HAP-1 (cell line): ENCODE measurements at regions not wholly inside any gene's neighbourhood (a gene's known extent, or its start where the extent isn't known, plus 50 kb on each side); places are given as distances from the start of the nearest gene placed in this dataset.

Experiments
- DNase-seq, 2 experiments: peaks; one replicate each; pipeline ENCODE4 v3.0.0-alpha.2; 2016 to 2020; ENCODE audit warnings: low spot score in 2 of 2
- H3K27me3 ChIP-seq: fragments of 250-450 bp; sonication (Bioruptor Pico); 2 replicates; pipeline ENCODE4 v1.5.1; 2020; ENCODE audit warnings: low read depth, mild to moderate bottlenecking, moderate library complexity
- H3K36me3 ChIP-seq: fragments of 250-450 bp; sonication (Bioruptor Pico); replicated peaks from 2 replicates; pipeline ENCODE4 v1.5.1; 2020; ENCODE audit warnings: mild to moderate bottlenecking
- H3K4me1 ChIP-seq: fragments of 250-450 bp; sonication (Bioruptor Pico); 2 replicates; pipeline ENCODE4 v1.5.1; 2020; ENCODE audit warnings: mild to moderate bottlenecking
- H3K4me3 ChIP-seq: fragments of 250-450 bp; sonication (Bioruptor Pico); 2 replicates; pipeline ENCODE4 v1.5.1; 2020; ENCODE audit warnings: mild to moderate bottlenecking, moderate library complexity
- H3K9me3 ChIP-seq: fragments of 250-450 bp; sonication (Bioruptor Pico); 2 replicates; pipeline ENCODE4 v1.5.1; 2020; ENCODE audit warnings: mild to moderate bottlenecking, moderate library complexity
- in situ Hi-C: fragments of 300-500 bp; cut with MboI; formaldehyde crosslinking; loops from 3 replicates; pipeline ENCODE4 v1.14.3; 2020; ENCODE audit warnings: low sequenced_read_pairs, inconsistent platforms, mixed read lengths

- Histone ChIP-seq H3K9me3 (no peaks in the 10 kb centered on the region), H3K4me1 (no peaks in the 10 kb centered on the region), H3K36me3 (no peaks in the 10 kb centered on the region), H3K27me3 (no peaks in the 10 kb centered on the region), H3K4me3 (no peak overlapping the region)
- in situ Hi-C loops: no loop called here
- DNase-seq: no peak
Measured at GRCh38 chrX:10288373-10288975, 131.7 kb downstream of the CLCN4 start.

DNA sequence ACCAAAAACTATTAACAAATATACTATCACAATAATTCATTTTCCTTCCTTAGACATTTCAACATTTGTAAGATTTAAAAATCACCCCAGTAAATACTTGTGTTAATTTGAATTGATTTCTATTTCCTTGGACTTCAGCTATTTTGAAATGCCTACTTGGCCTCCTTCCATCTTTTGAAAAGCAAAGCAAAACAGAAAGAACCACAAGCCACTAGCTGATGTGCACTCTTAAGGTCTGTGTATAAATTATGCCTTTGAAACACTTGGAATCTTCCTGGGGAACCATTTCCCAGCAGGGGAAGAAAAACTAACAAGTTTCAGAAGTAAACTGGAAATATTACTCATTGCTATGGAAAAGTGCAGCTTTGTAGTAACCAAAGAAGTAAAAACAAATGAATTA, 139.8 kb downstream of the CLCN4 start:
- Histone ChIP-seq H3K9me3 (0 out of 2 replicates have a peak, but pooled peaks cover 2% of the 10 kb centered on the region), H3K4me3 (no peak overlapping the region), H3K4me1 (no peaks in the 10 kb centered on the region), H3K27me3 (peaks cover 3% of the 10 kb centered on the region; the same call in 1 of the 2 replicates), H3K36me3 (no peaks in the 10 kb centered on the region)
- in situ Hi-C loops: no loop called here
- DNase-seq: no peak

DNA sequence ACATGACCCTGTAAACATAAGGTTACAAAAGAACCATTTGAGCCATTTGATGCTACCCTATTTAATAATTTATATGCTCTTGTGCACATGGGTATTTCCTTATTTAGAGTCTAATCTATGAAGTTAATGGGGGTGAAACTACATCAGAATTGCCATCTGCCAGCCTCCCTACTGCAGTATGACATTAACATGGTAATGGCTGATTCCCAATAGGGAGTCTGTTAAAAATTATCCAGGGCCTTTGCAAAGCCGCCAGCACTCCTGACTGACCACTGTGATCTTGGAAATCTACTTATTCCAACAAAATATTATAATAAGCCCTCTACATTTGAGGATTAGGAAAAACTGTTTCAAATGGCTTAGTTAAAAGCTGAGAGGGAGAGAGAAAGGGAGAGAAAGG, 153.7 kb downstream of the CLCN4 start:
- Histone ChIP-seq H3K36me3 (no peaks in the 10 kb centered on the region), H3K9me3 (no peaks in the 10 kb centered on the region), H3K4me3 (no peak overlapping the region), H3K27me3 (0 out of 2 replicates have a peak, but pooled peaks cover 7% of the 10 kb centered on the region), H3K4me1 (no peaks in the 10 kb centered on the region)
- in situ Hi-C loops: no loop called here
- no peak for DNase-seq

DNA sequence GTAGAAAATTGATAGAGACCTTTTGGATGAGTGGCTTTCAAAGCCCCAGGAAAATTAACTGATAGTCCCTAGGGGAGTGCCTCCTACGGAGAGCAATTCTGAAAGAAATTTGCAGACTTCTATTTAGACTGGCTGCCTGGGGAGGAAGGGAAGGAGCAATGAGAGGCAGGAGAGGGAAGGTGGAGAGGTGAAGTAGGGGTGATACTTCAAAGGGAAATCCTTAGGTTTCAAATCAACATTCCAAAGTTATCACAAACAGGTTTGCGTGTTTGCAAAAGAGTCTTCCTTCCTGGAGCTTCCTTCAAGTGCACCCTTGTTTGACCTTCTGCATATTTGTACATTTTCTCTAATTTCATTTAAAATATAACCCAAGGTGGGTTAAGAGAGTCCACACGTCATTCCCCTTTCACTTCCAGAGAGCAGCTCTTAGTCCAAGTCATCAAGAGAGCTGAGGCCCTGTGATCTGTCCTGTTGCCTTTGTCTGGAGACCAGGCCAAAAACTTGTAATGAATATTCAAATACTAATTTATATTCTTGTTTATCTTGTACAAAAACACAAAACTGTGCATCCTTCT, 157.8 kb downstream of the CLCN4 start:
- no peaks in the 10 kb centered on the region for H3K4me1 ChIP-seq
- H3K4me3 ChIP-seq: no peak overlapping the region
- H3K27me3 ChIP-seq: 0 out of 2 replicates have a peak, but pooled peaks cover 5% of the 10 kb centered on the region
- DNase-seq: no peak
- H3K9me3 ChIP-seq: no peaks in the 10 kb centered on the region
- H3K36me3 ChIP-seq: no peaks in the 10 kb centered on the region
- in situ Hi-C loops: no loop called here

DNA sequence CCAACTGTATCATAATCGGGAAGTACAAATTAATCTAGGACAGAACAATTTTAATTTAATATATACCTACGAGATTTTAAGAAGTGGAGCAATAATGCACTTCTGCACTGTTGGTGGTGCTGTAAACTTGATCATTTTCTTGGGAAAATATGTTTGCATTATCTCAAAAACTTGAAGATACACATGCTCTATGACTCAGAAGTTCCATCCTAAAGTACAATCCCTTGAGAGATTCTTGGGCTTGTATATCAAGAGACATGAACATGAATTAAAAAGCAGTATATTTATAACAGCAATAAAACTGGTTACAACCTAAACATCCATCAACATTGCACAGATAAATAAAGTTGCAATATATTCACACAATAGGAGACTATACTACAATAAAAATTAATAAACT, 168.8 kb downstream of the CLCN4 start:
- in situ Hi-C loops: no loop called here
- Histone ChIP-seq H3K27me3 (no peaks in the 10 kb centered on the region), H3K9me3 (no peaks in the 10 kb centered on the region), H3K36me3 (no peaks in the 10 kb centered on the region), H3K4me3 (no peak overlapping the region), H3K4me1 (no peaks in the 10 kb centered on the region)
- DNase-seq: no peak

DNA sequence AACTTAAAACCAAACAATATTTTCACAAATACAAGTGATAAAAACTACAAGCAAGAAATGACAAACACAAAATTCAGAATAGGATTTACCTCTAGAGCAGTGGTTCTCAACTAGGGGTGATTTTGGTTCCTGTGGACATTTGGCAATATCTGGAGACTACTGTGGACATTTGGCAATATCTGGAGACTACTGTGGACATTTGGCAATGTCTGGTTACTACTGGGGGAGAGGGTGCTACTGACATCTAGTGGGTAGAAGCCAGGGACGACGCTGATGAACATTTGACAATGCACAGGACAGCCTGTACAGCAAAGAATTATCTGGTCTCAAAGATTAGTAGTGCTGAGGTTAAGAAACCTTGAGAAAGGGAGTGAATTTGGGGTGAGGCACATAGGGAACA, 169.8 kb downstream of the CLCN4 start:
- Histone ChIP-seq H3K27me3 (no peaks in the 10 kb centered on the region), H3K36me3 (no peaks in the 10 kb centered on the region), H3K9me3 (no peaks in the 10 kb centered on the region), H3K4me1 (no peaks in the 10 kb centered on the region), H3K4me3 (no peak overlapping the region)
- in situ Hi-C loops: no loop called here
- peak in 1 of 2 experiments; percentile 26 for DNase-seq

DNA sequence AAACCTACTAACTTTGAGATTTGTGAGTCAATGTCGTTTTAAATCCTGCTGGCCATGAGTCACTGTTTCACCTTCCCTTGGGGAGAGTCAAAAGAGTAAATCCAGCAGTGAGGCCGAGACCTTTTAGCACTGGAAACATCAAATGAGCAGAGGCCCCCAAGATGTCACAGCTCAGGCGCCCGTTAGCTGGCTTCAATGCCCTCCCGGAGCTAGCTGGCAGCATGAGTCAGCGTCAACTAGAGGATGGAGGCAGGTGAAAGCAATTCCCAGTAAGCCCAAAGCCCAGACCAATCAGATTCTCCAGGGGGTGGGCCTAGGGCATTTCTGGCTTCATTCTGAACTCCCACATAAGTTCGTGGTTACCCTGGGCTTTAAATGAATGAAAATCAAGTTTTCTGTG, 170.9 kb downstream of the CLCN4 start:
- H3K4me1 ChIP-seq: no peaks in the 10 kb centered on the region
- in situ Hi-C loops: no loop called here
- no peaks in the 10 kb centered on the region for H3K36me3 ChIP-seq
- DNase-seq: no peak
- H3K4me3 ChIP-seq: no peak overlapping the region
- H3K27me3 ChIP-seq: no peaks in the 10 kb centered on the region
- no peaks in the 10 kb centered on the region for H3K9me3 ChIP-seq

DNA sequence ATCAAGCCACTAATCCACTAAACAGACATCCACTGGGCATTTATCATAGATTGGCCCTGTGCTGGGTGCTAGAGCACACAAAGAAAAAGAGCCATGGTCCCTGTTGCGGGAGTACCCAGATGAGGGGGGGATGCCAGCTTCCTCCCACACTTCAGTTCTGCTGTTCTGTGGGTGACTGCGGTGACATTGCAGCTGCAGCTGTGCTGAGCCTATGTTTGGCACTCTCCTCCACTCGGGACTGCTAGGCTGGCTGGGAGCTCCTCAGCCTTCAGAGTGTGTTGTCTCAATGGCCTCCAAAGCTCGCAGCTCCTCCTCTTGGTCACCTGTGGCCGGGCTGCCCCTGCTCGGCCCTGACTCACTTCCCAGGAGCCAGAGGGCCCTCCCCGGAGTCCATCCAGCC, 173.2 kb downstream of the CLCN4 start:
- Histone ChIP-seq H3K27me3 (no peaks in the 10 kb centered on the region), H3K4me1 (peaks cover 6% of the 10 kb centered on the region; the same call in 1 of the 2 replicates), H3K4me3 (no peak overlapping the region), H3K36me3 (no peaks in the 10 kb centered on the region), H3K9me3 (no peaks in the 10 kb centered on the region)
- no peak for DNase-seq
- in situ Hi-C loops: no loop called here

DNA sequence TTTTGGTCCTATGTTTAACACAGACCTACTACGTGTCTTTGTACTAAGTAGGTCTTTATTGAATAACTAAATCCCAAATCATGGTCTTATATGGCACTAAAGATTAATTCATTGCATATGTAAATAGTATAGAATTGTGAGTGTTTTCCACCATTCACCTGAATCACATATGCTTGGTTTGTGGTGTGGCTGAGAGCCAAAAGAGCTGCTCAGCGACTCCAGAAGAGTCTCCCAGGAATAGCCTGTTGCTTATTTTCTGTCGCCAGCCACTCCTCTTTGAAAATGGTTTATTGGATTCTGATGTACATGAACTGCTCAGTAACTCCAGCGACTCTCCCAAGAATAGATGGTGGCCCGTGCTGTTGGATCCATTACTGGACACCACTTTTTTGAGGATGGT, 184.5 kb downstream of the CLCN4 start:
- Histone ChIP-seq H3K4me3 (no peak overlapping the region), H3K4me1 (peaks cover 15% of the 10 kb centered on the region), H3K9me3 (peaks cover 3% of the 10 kb centered on the region; the same call in 1 of the 2 replicates), H3K36me3 (no peaks in the 10 kb centered on the region), H3K27me3 (no peaks in the 10 kb centered on the region)
- no peak for DNase-seq
- in situ Hi-C loops: no loop called here

- no peaks in the 10 kb centered on the region for H3K36me3 ChIP-seq
- H3K9me3 ChIP-seq: peaks cover 3% of the 10 kb centered on the region; the same call in 1 of the 2 replicates
- H3K4me3 ChIP-seq: no peak overlapping the region
- in situ Hi-C loops: no loop called here
- no peaks in the 10 kb centered on the region for H3K27me3 ChIP-seq
- DNase-seq: no peak
- H3K4me1 ChIP-seq: no peaks in the 10 kb centered on the region; the same call in 1 of the 2 replicates
Measured at GRCh38 chrX:10350221-10350620, 193.4 kb downstream of the CLCN4 start.

DNA sequence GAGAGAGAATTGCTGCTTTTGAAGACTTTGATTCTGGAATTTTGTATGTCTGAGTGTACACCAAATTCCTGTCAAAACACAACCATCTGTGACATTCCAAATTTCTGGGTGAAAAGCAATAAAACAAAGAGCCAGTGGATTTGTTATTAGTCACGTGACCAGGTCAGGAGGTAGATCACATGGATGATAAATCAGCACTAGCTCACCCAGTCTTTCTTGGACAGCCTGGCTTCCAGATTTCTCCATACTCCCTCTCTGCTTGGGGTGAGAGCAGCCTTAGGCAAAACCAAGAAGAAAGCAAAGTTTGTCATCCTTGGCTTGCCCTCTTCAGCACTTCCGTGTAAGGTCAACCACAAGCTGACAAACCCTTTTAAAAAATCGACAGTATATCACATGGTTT, 194.2 kb downstream of the CLCN4 start:
- in situ Hi-C loops: no loop called here
- H3K36me3 ChIP-seq: no peaks in the 10 kb centered on the region
- H3K9me3 ChIP-seq: peaks cover 3% of the 10 kb centered on the region; the same call in 1 of the 2 replicates
- no peaks in the 10 kb centered on the region; the same call in 1 of the 2 replicates for H3K4me1 ChIP-seq
- H3K27me3 ChIP-seq: no peaks in the 10 kb centered on the region
- DNase-seq: no peak
- H3K4me3 ChIP-seq: no peak overlapping the region

DNA sequence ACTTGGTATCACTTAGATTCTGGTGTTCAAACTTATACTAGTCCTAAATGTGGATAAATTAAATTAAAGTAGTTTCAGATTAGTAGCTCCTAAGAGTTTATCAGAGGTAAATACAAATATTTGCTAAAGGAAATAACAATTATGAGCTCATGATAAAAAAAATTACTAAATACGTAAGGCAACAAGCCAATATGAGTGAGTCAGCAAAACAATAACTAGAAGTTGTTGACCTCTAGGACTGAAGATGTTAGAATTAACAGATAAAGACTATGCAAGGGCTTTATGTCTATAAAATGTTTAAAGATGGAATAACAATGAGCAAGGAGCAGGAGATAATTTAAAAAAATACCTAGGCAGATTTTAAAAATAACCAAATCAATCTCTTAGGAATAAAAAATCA, 195.8 kb downstream of the CLCN4 start:
- in situ Hi-C loops: no loop called here
- no peak for DNase-seq
- no peaks in the 10 kb centered on the region for H3K4me1 ChIP-seq
- no peaks in the 10 kb centered on the region for H3K36me3 ChIP-seq
- no peak overlapping the region for H3K4me3 ChIP-seq
- no peaks in the 10 kb centered on the region for H3K27me3 ChIP-seq
- no peaks in the 10 kb centered on the region for H3K9me3 ChIP-seq

DNA sequence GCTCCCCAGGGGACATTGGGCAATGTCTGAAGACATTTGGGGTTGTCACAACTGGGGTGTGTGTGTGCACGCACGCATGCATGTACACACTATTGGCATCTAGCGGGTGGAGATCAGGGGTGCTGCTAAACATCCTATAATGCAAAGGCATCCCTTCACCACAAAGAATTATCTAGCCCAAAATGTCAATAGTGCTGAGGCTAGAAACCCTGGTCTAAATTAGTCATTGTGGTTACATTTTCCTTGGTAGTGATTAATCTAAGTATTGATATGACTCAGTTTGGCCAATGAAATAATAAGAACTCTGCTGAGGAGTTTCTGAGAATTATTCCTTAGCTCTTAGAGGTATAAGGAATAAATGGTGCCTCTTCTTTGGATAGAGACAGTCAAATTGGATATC, 200.2 kb downstream of the CLCN4 start:
- no peaks in the 10 kb centered on the region for H3K36me3 ChIP-seq
- H3K4me1 ChIP-seq: no peaks in the 10 kb centered on the region
- H3K4me3 ChIP-seq: no peak overlapping the region
- no peaks in the 10 kb centered on the region for H3K9me3 ChIP-seq
- no peaks in the 10 kb centered on the region; the same call in 1 of the 2 replicates for H3K27me3 ChIP-seq
- DNase-seq: no peak
- in situ Hi-C loops: no loop called here

DNA sequence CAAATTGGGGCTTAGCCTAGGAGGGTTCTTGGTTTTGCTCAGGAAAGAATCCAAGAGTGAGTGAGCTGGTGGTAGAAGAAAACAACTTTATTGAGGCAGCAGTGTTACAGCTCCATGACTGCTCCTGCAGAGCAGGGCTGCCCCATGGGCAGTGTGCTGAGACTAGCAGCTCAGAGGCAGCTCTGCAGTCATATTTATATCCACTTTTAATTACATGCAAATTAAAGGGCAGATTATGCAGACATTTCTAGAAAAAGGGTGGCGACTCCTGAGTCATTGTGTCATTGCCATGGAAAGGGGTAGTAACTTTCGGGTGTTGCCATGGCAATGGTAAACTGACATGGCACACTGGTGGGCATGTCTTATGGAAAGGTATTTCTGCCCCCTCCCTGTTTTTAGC, 202.2 kb downstream of the CLCN4 start:
- Histone ChIP-seq H3K4me3 (no peak overlapping the region), H3K27me3 (no peaks in the 10 kb centered on the region; the same call in 1 of the 2 replicates), H3K9me3 (no peaks in the 10 kb centered on the region), H3K4me1 (no peaks in the 10 kb centered on the region), H3K36me3 (no peaks in the 10 kb centered on the region)
- DNase-seq: no peak
- in situ Hi-C loops: no loop called here
